ENCODE measurements at regions not wholly inside any gene's neighbourhood (a gene's known extent, or its start where the extent isn't known, plus 50 kb on each side); places are given as distances from the start of the nearest gene placed in this dataset.

- TF ChIP-seq TAF1 (IDR thresholded peaks at IDR 0.05; ENCODE audit: borderline replicate concordance, low read depth, low read length), result no peak
- no peak for TF ChIP-seq POLR2A (IDR thresholded peaks at IDR 0.05; ENCODE audit: low read depth, low read length)
- TF ChIP-seq POLR2AphosphoS5 (IDR thresholded peaks at IDR 0.05; ENCODE audit: low read depth, low read length), result no peak
Observed at GRCh38 chr16:9345046-9345445, 253.6 kb downstream of the HAPSTR1 start.

Data from GM12892 (cell line).